ENCODE measurements at regions not wholly inside any gene's neighbourhood (a gene's known extent, or its start where the extent isn't known, plus 50 kb on each side); places are given as distances from the start of the nearest gene placed in this dataset.

DNA sequence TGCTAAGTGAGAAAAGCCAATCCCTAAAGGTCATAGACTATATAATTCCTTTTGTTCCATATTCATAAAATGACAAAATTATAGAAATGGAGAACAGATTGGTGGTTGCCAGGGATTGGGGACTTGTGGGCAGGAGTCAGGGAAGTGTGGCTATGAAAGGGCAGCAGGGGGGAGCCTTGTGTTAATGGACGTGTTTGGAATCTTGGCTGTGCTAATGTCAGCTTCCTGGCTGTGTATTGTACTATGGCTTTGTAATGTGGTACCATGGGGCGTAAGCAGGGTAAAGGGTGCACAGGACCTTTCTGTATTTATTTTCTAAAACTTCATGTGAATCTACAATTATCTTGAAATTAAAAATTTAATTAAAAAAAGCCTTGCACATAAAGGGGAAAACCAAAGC, 248.5 kb downstream of the UQCRFS1 start:
- TF ChIP-seq, protein P1, sequence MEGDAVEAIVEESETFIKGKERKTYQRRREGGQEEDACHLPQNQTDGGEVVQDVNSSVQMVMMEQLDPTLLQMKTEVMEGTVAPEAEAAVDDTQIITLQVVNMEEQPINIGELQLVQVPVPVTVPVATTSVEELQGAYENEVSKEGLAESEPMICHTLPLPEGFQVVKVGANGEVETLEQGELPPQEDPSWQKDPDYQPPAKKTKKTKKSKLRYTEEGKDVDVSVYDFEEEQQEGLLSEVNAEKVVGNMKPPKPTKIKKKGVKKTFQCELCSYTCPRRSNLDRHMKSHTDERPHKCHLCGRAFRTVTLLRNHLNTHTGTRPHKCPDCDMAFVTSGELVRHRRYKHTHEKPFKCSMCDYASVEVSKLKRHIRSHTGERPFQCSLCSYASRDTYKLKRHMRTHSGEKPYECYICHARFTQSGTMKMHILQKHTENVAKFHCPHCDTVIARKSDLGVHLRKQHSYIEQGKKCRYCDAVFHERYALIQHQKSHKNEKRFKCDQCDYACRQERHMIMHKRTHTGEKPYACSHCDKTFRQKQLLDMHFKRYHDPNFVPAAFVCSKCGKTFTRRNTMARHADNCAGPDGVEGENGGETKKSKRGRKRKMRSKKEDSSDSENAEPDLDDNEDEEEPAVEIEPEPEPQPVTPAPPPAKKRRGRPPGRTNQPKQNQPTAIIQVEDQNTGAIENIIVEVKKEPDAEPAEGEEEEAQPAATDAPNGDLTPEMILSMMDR (IDR thresholded peaks at IDR 0.05): no peak
- TF ChIP-seq, protein P2, sequence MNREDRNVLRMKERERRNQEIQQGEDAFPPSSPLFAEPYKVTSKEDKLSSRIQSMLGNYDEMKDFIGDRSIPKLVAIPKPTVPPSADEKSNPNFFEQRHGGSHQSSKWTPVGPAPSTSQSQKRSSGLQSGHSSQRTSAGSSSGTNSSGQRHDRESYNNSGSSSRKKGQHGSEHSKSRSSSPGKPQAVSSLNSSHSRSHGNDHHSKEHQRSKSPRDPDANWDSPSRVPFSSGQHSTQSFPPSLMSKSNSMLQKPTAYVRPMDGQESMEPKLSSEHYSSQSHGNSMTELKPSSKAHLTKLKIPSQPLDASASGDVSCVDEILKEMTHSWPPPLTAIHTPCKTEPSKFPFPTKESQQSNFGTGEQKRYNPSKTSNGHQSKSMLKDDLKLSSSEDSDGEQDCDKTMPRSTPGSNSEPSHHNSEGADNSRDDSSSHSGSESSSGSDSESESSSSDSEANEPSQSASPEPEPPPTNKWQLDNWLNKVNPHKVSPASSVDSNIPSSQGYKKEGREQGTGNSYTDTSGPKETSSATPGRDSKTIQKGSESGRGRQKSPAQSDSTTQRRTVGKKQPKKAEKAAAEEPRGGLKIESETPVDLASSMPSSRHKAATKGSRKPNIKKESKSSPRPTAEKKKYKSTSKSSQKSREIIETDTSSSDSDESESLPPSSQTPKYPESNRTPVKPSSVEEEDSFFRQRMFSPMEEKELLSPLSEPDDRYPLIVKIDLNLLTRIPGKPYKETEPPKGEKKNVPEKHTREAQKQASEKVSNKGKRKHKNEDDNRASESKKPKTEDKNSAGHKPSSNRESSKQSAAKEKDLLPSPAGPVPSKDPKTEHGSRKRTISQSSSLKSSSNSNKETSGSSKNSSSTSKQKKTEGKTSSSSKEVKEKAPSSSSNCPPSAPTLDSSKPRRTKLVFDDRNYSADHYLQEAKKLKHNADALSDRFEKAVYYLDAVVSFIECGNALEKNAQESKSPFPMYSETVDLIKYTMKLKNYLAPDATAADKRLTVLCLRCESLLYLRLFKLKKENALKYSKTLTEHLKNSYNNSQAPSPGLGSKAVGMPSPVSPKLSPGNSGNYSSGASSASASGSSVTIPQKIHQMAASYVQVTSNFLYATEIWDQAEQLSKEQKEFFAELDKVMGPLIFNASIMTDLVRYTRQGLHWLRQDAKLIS (CRISPR knock-in tag; IDR thresholded peaks at IDR 0.05; ENCODE audit: borderline replicate concordance): no peak
- TF ChIP-seq FOXP1 (CRISPR knock-in tag; IDR thresholded peaks at IDR 0.05; ENCODE audit: borderline replicate concordance) (no peak), CREB1 (CRISPR knock-in tag; IDR thresholded peaks at IDR 0.05) (no peak), ZNF423 (CRISPR knock-in tag; IDR thresholded peaks at IDR 0.05) (no peak)
- TF ChIP-seq, protein P3, sequence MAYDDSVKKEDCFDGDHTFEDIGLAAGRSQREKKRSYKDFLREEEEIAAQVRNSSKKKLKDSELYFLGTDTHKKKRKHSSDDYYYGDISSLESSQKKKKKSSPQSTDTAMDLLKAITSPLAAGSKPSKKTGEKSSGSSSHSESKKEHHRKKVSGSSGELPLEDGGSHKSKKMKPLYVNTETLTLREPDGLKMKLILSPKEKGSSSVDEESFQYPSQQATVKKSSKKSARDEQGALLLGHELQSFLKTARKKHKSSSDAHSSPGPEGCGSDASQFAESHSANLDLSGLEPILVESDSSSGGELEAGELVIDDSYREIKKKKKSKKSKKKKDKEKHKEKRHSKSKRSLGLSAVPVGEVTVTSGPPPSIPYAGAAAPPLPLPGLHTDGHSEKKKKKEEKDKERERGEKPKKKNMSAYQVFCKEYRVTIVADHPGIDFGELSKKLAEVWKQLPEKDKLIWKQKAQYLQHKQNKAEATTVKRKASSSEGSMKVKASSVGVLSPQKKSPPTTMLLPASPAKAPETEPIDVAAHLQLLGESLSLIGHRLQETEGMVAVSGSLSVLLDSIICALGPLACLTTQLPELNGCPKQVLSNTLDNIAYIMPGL (CRISPR knock-in tag; IDR thresholded peaks at IDR 0.05): no peak
- TF ChIP-seq, protein P4, sequence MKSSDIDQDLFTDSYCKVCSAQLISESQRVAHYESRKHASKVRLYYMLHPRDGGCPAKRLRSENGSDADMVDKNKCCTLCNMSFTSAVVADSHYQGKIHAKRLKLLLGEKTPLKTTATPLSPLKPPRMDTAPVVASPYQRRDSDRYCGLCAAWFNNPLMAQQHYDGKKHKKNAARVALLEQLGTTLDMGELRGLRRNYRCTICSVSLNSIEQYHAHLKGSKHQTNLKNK (CRISPR knock-in tag; IDR thresholded peaks at IDR 0.05): no peak
- TF ChIP-seq, protein P5, sequence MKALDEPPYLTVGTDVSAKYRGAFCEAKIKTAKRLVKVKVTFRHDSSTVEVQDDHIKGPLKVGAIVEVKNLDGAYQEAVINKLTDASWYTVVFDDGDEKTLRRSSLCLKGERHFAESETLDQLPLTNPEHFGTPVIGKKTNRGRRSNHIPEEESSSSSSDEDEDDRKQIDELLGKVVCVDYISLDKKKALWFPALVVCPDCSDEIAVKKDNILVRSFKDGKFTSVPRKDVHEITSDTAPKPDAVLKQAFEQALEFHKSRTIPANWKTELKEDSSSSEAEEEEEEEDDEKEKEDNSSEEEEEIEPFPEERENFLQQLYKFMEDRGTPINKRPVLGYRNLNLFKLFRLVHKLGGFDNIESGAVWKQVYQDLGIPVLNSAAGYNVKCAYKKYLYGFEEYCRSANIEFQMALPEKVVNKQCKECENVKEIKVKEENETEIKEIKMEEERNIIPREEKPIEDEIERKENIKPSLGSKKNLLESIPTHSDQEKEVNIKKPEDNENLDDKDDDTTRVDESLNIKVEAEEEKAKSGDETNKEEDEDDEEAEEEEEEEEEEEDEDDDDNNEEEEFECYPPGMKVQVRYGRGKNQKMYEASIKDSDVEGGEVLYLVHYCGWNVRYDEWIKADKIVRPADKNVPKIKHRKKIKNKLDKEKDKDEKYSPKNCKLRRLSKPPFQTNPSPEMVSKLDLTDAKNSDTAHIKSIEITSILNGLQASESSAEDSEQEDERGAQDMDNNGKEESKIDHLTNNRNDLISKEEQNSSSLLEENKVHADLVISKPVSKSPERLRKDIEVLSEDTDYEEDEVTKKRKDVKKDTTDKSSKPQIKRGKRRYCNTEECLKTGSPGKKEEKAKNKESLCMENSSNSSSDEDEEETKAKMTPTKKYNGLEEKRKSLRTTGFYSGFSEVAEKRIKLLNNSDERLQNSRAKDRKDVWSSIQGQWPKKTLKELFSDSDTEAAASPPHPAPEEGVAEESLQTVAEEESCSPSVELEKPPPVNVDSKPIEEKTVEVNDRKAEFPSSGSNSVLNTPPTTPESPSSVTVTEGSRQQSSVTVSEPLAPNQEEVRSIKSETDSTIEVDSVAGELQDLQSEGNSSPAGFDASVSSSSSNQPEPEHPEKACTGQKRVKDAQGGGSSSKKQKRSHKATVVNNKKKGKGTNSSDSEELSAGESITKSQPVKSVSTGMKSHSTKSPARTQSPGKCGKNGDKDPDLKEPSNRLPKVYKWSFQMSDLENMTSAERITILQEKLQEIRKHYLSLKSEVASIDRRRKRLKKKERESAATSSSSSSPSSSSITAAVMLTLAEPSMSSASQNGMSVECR (CRISPR knock-in tag; IDR thresholded peaks at IDR 0.05; ENCODE audit: borderline replicate concordance): no peak
- TF ChIP-seq, protein P6, sequence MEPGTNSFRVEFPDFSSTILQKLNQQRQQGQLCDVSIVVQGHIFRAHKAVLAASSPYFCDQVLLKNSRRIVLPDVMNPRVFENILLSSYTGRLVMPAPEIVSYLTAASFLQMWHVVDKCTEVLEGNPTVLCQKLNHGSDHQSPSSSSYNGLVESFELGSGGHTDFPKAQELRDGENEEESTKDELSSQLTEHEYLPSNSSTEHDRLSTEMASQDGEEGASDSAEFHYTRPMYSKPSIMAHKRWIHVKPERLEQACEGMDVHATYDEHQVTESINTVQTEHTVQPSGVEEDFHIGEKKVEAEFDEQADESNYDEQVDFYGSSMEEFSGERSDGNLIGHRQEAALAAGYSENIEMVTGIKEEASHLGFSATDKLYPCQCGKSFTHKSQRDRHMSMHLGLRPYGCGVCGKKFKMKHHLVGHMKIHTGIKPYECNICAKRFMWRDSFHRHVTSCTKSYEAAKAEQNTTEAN (CRISPR knock-in tag; IDR thresholded peaks at IDR 0.05): no peak
- TF ChIP-seq, protein P7, sequence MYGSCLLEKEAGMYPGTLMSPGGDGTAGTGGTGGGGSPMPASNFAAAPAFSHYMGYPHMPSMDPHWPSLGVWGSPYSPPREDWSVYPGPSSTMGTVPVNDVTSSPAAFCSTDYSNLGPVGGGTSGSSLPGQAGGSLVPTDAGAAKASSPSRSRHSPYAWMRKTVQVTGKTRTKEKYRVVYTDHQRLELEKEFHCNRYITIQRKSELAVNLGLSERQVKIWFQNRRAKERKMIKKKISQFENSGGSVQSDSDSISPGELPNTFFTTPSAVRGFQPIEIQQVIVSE (CRISPR knock-in tag; IDR thresholded peaks at IDR 0.05; ENCODE audit: borderline replicate concordance): no peak

All from WTC11 (cell line).